ENCODE measurements at regions not wholly inside any gene's neighbourhood (a gene's known extent, or its start where the extent isn't known, plus 50 kb on each side); places are given as distances from the start of the nearest gene placed in this dataset.
A peak's percentile ranks its signal among the peaks of the same experiment; 100 is the strongest.

- DNase-seq (ENCODE audit: low read depth), result no peak
- TF ChIP-seq CTCF (conservative IDR thresholded peaks at IDR 0.05; ENCODE audit: control insufficient read depth, insufficient read depth, low read depth, low read length), result no peak
- no peak overlapping the region for H3K4me3 ChIP-seq (ENCODE audit: control insufficient read depth, low read depth, low read length)
Measured at GRCh38 chr13:96899946-96900345, 94.3 kb downstream of the OXGR1 start.

GRCh38 chr13:96898646-96899254 is 95.5 kb downstream of the OXGR1 start:
- DNase-seq (ENCODE audit: low read depth), result peak; percentile 13
- TF ChIP-seq CTCF (conservative IDR thresholded peaks at IDR 0.05; ENCODE audit: control insufficient read depth, insufficient read depth, low read depth, low read length), result no peak
- H3K4me3 ChIP-seq (ENCODE audit: control insufficient read depth, low read depth, low read length), result no peak overlapping the region

- no peak overlapping the region for H3K4me3 ChIP-seq (ENCODE audit: control insufficient read depth, low read depth, low read length)
- DNase-seq (ENCODE audit: low read depth), result peak; percentile 80
- no peak for TF ChIP-seq CTCF (conservative IDR thresholded peaks at IDR 0.05; ENCODE audit: control insufficient read depth, insufficient read depth, low read depth, low read length)
Measured at GRCh38 chr13:96898212-96898611, 96.1 kb downstream of the OXGR1 start.
